ENCODE measurements at regions not wholly inside any gene's neighbourhood (a gene's known extent, or its start where the extent isn't known, plus 50 kb on each side); places are given as distances from the start of the nearest gene placed in this dataset.

DNA sequence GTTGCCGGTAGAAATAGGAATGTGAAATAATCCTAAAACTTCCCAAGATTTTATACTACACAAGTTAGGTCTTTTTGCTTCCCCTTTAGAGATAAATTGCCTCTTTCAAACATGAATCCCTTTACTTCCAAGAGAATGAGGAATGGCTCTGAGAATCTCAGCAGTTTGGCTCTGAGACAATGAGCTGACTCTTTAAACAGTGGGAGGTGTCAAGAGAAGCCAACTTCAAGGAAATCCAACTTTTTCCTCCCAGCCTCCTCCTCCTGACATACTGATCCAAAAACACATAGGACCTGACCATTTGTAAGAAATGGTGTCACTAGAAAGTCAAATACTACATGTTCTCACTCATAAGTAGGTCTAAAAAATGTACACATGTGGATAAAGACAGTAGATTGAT, 154.2 kb downstream of the ALDH8A1 start:
- CTCF ChIA-PET (ENCODE audit: low intra/inter-chr PET ratio), result no interaction called here
- Histone ChIP-seq H4K20me1 (replicated peaks; ENCODE audit: control insufficient read depth, insufficient read depth, low read length) (no peaks in the 10 kb centered on the region), H3K4me3 (no peak overlapping the region), H3K9me1 (ENCODE audit: control insufficient read depth, insufficient read depth, low read length) (no peaks in the 10 kb centered on the region), H3K4me2 (ENCODE audit: insufficient read depth, low read length) (no peak overlapping the region), H3K27me3 (ENCODE audit: control insufficient read depth in 2 of 2, insufficient read depth in 2 of 2, low read length in 2 of 2) (no peaks in the 10 kb centered on the region), H3K9ac (ENCODE audit: insufficient read depth in 1 of 2, low read depth in 2 of 2, low read length in 2 of 2) (no peak overlapping the region), H3K4me1 (replicated peaks in 1 of 2; ENCODE audit: control insufficient read depth in 2 of 2, insufficient read depth in 2 of 2, low read length in 2 of 2) (no peaks in the 10 kb centered on the region), H3K9me3 (replicated peaks; ENCODE audit: control insufficient read depth, insufficient read depth, low read depth, low read length) (no peaks in the 10 kb centered on the region), H3K27ac (ENCODE audit: extremely low read depth, low read depth, low read length) (no peak overlapping the region), H3K36me3 (ENCODE audit: control insufficient read depth, insufficient read depth, low read length) (no peaks in the 10 kb centered on the region), H3K79me2 (ENCODE audit: control insufficient read depth, insufficient read depth, low read length) (no peaks in the 10 kb centered on the region), H2AFZ (ENCODE audit: low read depth, low read length) (no peak overlapping the region)
- no peak for TF ChIP-seq HDAC8 (tag; IDR thresholded peaks at IDR 0.05)
- TF ChIP-seq ETS1 (conservative IDR thresholded peaks at IDR 0.05; ENCODE audit: control insufficient read depth, low read depth, low read length), result no peak
- TF ChIP-seq ID3 (CRISPR knock-in tag; IDR thresholded peaks at IDR 0.05), result no peak
- no peak for TF ChIP-seq ID3 (tag; IDR thresholded peaks at IDR 0.05)
- no peak for TF ChIP-seq NFIC (IDR thresholded peaks at IDR 0.05)
- TF ChIP-seq TAF7 (tag; IDR thresholded peaks at IDR 0.05), result no peak
- TF ChIP-seq CHD7 (IDR thresholded peaks at IDR 0.05; ENCODE audit: low read depth, low read length), result no peak
- no peak for TF ChIP-seq MBD2 (IDR thresholded peaks at IDR 0.05; ENCODE audit: borderline replicate concordance, low read depth)
- no peak for TF ChIP-seq SPI1 (IDR thresholded peaks at IDR 0.05; ENCODE audit: borderline replicate concordance, low read depth, low read length)
- no peak for TF ChIP-seq ZNF133 (CRISPR knock-in tag; IDR thresholded peaks at IDR 0.05)
- TF ChIP-seq ZNF584 (CRISPR knock-in tag; IDR thresholded peaks at IDR 0.05; ENCODE audit: low read depth), result no peak
- no peak for TF ChIP-seq ARID2 (IDR thresholded peaks at IDR 0.05)
- no peak for FAIRE-seq
- ATAC-seq, result no peak
- in situ Hi-C loops (cut with MboI), result no loop called here
- 8% methylated on average over 1 of the region's 1 CpG for WGBS (ENCODE audit: insufficient coverage, low coverage, missing lambda C conversion rate)
- POLR2A ChIA-PET, result no interaction called here
- no peak for DNase-seq (ENCODE audit: extremely low read depth in 1 of 4, low spot score in 3 of 4)
- no TSS peak for BruUV-seq (replicated peaks)
- intact Hi-C loops (cut with micrococcal nuclease), result no loop called here
